GM18861 (cell line): ENCODE measurements at regions not wholly inside any gene's neighbourhood (a gene's known extent, or its start where the extent isn't known, plus 50 kb on each side); places are given as distances from the start of the nearest gene placed in this dataset.
A peak's percentile ranks its signal among the peaks of the same experiment; 100 is the strongest.
"Not testable (repeated sequence)": the region's sequence is repeated elsewhere in the genome, so short reads cannot be mapped to it uniquely, and the experiment has no call there.

Source experiments
- ATAC-seq: cut with Tn5 transposase; IDR thresholded peaks from one replicate; pipeline ENCODE4 v1.9.1; 2021; ENCODE audit not compliant: unreplicated experiment

DNA sequence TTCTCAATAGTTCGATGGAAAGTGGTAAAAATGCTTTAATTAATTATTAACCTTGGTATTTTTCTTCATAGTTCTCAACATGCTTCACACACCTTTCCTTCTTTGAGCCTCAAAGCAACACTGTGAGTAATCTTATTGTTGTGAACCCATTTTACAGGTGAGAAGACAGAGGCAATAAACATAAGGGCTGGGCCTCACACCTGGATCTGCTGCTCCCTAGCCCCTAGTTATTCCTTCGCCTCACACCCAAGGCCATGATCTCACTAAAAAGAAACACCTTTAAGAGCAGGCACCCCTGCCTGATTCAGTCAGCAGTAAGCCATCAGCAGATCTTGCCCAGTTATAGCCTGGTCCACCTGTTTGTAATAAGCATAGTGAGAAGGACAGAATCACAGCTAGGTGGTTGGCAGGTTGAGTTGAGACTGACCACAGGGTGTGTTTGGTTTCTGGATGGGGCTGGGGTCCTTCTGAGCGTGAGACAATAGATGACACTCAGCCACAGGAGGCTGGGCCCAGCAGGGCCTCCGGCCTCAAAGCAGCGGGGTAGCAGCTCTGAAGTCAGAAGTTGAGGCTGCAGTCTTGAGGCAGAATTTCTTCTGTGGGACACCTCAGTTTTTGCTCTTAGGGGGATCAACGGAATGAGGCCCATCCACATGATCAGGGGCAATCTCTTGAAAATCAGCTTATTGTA lies 203.9 kb downstream of the RHOU start:
- ATAC-seq: no peak

DNA sequence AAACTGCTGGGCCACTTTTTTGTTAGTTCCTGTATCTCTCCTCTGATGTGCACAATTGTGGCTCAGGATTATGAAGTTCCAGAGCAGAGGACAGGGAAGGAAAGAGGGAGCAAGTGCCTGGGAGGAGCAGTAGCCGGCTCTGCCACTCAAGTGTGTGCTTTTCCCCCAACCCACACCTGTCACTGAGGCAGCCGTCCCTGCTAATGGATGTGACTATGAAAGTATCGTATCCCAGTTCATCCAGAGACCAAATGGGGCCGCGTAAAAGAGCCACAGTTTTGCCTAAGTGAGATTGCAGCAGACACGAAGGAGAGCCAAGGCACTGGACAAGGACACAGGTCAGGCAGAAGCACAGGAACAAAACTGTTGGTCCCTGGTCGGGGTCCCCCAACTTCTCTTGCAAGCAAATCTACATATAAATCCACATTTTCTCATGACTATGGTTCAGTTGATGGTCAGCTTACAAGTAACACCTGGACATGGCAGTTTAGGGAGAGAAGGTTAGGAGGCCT lies 204.7 kb downstream of the RHOU start:
- no peak for ATAC-seq

GRCh38 chr1:228940526-228940925 lies 205.2 kb downstream of the RHOU start:
- no peak for ATAC-seq

DNA sequence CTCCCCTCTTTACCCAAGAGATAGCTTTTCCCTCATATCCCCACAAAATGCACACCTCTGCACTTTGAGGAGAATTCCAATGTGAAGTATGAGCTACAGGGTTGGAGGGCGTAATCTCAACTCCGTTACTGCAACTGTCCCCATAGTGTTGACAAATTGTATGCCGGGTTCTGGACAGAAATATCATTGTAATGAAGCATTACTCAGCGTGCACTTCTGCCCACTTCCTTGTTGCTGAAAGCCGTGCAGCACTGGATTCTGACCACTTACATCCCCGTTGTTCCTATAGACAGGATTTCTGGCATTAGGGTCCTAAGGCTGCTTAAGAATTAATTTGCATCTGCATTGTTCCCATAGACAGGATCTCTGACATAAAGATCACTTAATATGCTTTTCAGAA lies 205.6 kb downstream of the RHOU start:
- no peak for ATAC-seq

DNA sequence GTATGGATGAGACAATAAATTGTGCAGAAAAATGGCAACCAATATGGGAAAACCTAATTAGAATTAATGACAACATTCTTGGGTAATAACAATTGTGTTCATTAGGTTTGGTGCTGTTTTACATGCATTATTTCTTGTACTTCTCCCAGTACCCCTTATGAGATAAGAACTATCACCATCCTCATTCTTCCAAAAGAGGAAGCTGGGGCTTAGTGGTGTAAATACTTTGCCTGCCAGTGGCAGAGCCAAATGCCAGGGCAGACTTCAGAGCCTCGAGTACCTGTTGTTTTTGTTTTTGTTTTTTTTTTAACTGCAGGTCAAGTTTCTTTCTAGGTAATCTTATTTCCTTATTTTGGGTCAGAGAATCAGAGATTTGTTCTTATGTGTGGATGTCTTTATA lies 206.4 kb downstream of the RHOU start:
- ATAC-seq: no peak

DNA sequence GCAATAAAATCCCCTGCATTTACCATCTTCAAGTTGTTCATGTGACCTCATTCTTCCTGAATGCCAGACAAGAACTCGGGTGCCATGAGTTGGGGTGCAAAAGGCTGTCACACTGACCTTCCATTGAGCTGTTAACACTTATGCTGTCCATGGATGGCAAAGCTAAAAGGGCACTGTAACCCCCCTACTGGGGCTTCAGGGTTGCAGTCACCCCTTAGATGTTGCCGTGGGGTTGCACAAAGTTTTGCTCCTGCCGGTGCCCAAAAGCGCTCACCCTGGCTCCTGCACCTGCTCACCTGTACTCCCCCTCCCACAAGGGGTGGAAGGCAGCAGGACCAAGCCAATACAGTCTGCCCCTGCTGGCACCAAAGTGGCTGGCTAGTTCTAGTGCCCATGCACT lies 208.2 kb downstream of the RHOU start:
- no peak for ATAC-seq

DNA sequence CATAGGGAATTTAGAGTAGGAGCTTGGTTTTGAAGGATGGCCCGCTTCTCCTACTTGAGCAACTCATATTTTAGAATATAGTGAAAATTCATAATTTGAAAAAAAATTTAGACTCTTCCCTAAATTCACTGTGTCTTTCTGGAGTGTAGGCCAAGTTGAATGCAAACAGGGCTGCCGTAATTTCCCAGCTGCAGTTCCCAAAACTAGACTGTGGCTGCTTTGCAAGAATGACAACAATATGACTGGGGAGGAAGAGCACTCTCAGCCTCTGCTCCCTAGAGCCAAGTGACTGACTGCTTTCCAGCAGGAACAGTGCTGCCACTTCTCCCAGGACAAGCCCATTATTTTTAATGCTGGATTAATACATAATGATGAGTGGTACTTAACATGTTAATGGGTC lies 209.0 kb downstream of the RHOU start:
- no peak for ATAC-seq

- ATAC-seq: peak; percentile 49
Observed at GRCh38 chr1:228944935-228945371, 209.7 kb downstream of the RHOU start.

GRCh38 chr1:228945885-228946284 lies 210.6 kb downstream of the RHOU start:
- no peak for ATAC-seq

DNA sequence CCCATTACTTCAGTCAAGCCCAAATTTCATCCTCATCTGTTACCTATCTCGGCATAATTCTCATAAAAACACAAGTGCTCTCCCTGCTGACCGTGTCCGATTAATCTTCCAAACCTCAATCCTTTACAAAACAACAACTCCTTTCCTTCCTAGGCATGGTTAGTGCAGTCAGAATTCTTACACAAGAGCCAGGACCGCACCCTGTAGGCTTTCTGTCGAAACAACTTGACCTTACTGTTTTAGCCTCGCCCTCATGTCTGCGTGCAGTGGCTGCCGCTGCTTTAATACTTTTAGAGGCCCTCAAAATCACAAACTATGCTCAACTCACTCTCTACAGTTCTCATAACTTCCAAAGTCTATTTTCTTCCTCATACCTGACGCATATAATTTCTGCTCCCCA lies 214.3 kb downstream of the RHOU start:
- ATAC-seq: not testable (repeated sequence)

GRCh38 chr1:228953207-228953606 lies 217.9 kb downstream of the RHOU start:
- ATAC-seq: no peak

GRCh38 chr1:228953808-228954207 lies 218.5 kb downstream of the RHOU start:
- not testable (repeated sequence) for ATAC-seq

DNA sequence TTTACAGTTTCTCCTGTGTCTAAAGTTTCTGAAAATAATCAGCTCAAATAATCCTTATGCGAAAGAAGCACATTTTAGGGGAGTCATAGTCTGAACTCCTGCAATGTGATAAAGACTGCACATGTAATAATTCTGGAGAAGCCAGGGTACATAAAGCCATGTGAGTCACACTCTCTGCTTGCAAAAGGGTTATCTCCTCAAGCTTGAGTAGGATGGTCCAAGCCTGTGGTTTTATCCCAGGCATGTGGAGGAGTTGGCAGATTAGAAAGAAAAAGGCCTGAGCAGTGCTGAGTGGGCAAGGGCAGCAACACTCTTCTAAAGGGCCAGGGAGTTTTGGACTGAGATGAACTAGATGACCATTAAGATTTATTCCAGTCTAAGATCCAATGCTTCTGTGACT lies 220.4 kb downstream of the RHOU start:
- no peak for ATAC-seq

GRCh38 chr1:228956864-228957263 lies 221.6 kb downstream of the RHOU start:
- ATAC-seq: no peak

DNA sequence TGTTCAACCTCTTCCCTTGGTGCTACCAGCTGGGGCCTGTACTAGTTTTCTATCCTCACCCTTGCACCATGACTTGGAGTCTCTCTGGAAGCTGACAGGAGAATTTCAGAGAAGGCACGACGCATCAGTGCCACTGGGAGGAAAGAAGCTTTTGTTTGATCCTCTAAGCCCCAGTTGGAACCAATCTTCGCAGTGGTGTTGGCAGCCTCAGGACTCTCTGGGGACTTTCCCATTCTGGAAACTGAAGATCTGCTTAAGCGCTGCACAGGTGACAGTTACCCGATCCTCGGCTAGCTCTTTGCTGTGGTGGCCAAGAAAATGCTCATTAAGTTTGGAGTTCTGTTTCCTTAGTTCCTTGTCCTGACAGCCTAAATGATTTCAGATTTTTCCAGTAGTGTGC lies 222.3 kb downstream of the RHOU start:
- no peak for ATAC-seq

DNA sequence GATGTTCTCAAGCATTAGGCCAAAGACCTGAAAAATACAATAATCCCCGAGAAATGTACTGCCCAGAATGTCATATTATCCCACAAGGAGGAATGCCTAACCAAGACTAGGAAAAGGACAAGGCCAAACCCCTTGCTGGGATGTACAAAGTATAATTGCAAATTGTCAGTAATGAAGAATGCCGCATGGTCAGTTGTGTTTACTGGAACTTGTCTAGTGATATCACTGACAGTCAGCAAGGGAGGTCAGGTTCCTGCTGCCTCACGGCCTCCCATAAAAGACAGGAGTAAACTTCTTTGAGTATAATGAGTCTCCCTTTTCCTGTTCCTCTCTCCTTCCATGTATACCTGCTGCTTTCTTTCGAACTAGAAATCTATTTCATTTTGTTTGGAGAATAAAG lies 222.8 kb downstream of the RHOU start:
- ATAC-seq: no peak

DNA sequence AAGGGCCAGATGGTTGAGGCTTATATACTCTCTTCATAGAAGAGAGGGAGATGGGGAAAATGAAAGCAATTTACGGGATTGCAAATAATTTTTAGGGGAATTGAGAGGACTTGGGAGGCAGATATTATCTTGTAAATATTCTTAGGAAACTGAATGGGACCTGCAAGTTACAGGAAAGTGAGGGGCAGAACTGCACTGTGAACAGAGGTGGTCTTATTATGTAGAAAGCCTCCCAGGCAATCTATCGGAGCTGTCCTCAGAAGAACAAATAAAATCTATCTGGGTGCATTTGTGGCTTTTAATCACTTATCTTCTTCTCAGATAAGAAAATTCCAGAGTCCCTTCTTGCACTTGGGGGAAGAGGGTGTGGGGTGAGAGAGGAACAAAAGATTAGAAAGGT lies 223.5 kb downstream of the RHOU start:
- no peak for ATAC-seq

- no peak for ATAC-seq
Observed at GRCh38 chr1:228960705-228961104, 225.4 kb downstream of the RHOU start.

DNA sequence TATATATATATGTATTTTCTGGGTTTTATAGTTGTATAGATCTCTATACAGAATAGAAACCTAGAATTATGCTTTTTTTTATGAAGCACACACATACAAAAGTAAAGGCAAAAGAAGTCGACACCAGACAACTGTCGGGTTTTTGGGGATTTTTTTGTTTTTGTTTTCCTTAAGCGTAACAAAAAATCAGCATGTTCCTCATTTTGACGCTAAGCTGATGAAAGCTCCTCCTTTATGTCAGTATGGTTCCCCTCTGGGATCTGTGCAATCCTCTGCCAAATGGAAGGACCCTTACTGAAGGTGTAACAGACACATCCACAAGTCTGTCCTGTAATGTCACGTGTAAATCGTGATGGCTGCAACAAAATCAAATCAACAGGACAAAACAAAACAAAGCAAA lies 226.2 kb downstream of the RHOU start:
- ATAC-seq: no peak

GRCh38 chr1:228963795-228964177 lies 228.5 kb downstream of the RHOU start:
- no peak for ATAC-seq

DNA sequence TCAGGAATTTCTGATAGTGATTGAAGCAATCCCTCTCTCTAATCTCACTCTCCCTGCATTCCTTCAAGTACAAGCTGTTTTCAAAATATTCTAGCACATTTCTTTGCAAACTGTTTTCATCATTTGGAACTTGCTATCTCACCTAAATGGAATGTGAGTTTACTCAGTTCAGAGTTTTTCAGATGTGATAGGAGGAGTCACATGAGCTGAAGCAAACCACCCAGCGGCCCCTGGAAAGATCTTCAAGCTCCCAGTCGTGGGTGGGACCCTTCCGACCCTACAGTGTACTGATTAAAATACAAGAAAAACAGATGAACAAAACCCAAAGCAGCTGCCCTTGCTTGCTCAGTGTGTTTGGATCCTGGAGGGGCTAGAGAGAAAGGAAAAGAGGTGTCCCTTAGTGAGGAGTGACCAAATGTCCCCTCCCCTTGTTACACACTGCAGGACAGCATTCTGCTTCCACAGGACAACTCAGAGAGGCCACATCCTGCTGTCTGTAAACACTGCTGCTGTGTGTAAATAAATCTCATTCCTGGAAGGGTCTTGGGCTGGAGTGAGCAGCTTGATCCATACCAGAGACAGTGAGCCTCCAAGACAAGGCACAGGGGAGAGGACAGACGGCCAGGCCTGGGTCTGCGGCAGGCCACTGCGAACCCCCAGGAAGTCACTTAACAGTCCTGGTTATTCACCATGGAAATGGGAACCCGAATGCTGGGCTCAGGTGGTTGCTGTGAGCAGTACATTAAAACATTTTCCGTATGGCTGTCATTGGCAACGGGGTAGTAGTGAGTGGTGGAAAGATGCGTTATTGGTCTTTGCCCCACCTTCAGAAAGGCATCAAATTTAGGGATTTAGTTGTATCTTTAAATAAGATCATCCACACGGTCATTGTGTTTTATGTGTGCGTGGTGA lies 229.2 kb downstream of the RHOU start:
- ATAC-seq: no peak
